ENCODE measurements at regions not wholly inside any gene's neighbourhood (a gene's known extent, or its start where the extent isn't known, plus 50 kb on each side); places are given as distances from the start of the nearest gene placed in this dataset.

GRCh38 chr12:94726236-94726835 lies 76.0 kb upstream of the TMCC3 start:
- no peaks in the 10 kb centered on the region for H3K79me2 ChIP-seq (ENCODE audit: low read length)
- no peak overlapping the region for H3K9ac ChIP-seq (ENCODE audit: low read length)
- peaks cover 3% of the 10 kb centered on the region for H3K4me1 ChIP-seq (ENCODE audit: low read length)
- no peak overlapping the region for H3K4me3 ChIP-seq (ENCODE audit: low read length)
- H3K27ac ChIP-seq (ENCODE audit: low read length) = no peak overlapping the region
- no peaks in the 10 kb centered on the region for H4K20me1 ChIP-seq (ENCODE audit: insufficient read depth, low read length)
- no peaks in the 10 kb centered on the region for H3K36me3 ChIP-seq (replicated peaks; ENCODE audit: insufficient read depth, low read length)
- no peaks in the 10 kb centered on the region for H3K9me2 ChIP-seq (replicated peaks; ENCODE audit: insufficient read depth, low read length)
- H2AFZ ChIP-seq (ENCODE audit: low read length) = no peak overlapping the region
- DNase-seq = no peak
- no peak for TF ChIP-seq EZH2 (optimal IDR thresholded peaks at IDR 0.05; ENCODE audit: low read depth, low read length)
- no peak for TF ChIP-seq CTCF (IDR thresholded peaks at IDR 0.05; ENCODE audit: low read length)
- no peaks in the 10 kb centered on the region for H3F3A ChIP-seq (ENCODE audit: insufficient read depth, low read length)
- no peak overlapping the region for H3K4me2 ChIP-seq (ENCODE audit: low read depth, low read length)
- no peaks in the 10 kb centered on the region for H3K9me3 ChIP-seq (replicated peaks; ENCODE audit: insufficient read depth, low read length)
- H3K27me3 ChIP-seq (replicated peaks; ENCODE audit: insufficient read depth, low read length) = no peaks in the 10 kb centered on the region

- no peaks in the 10 kb centered on the region for H4K20me1 ChIP-seq (ENCODE audit: insufficient read depth, low read length)
- no peak for DNase-seq
Observed at GRCh38 chr12:94725375-94726168, 75.2 kb upstream of the TMCC3 start.

GRCh38 chr12:94722664-94723063 lies 72.3 kb upstream of the TMCC3 start:
- Histone ChIP-seq H2AFZ (ENCODE audit: low read length) (no peak overlapping the region), H3K4me3 (ENCODE audit: low read length) (no peak overlapping the region), H3K27ac (ENCODE audit: low read length) (no peak overlapping the region), H3K9me2 (replicated peaks; ENCODE audit: insufficient read depth, low read length) (no peaks in the 10 kb centered on the region), H3K36me3 (replicated peaks; ENCODE audit: insufficient read depth, low read length) (no peaks in the 10 kb centered on the region), H3K4me2 (ENCODE audit: low read depth, low read length) (no peak overlapping the region), H3F3A (ENCODE audit: insufficient read depth, low read length) (no peaks in the 10 kb centered on the region; the same call in 1 of the 2 replicates), H3K9me3 (replicated peaks; ENCODE audit: insufficient read depth, low read length) (no peaks in the 10 kb centered on the region), H3K9ac (ENCODE audit: low read length) (no peak overlapping the region), H3K27me3 (replicated peaks; ENCODE audit: insufficient read depth, low read length) (no peaks in the 10 kb centered on the region), H4K20me1 (ENCODE audit: insufficient read depth, low read length) (no peaks in the 10 kb centered on the region), H3K79me2 (ENCODE audit: low read length) (no peaks in the 10 kb centered on the region), H3K4me1 (ENCODE audit: low read length) (peaks cover 10% of the 10 kb centered on the region)
- no peak for DNase-seq
- TF ChIP-seq EZH2 (optimal IDR thresholded peaks at IDR 0.05; ENCODE audit: low read depth, low read length) (no peak), CTCF (IDR thresholded peaks at IDR 0.05; ENCODE audit: low read length) (no peak), EZH2phosphoT487 (IDR thresholded peaks at IDR 0.05; ENCODE audit: low read length) (no peak)

More at GRCh38 chr12:94725375-94726168, 75.2 kb upstream of the TMCC3 start:
- Histone ChIP-seq H3F3A (ENCODE audit: insufficient read depth, low read length) (no peaks in the 10 kb centered on the region), H3K9me3 (replicated peaks; ENCODE audit: insufficient read depth, low read length) (no peaks in the 10 kb centered on the region), H3K36me3 (replicated peaks; ENCODE audit: insufficient read depth, low read length) (no peaks in the 10 kb centered on the region), H3K27ac (ENCODE audit: low read length) (no peak overlapping the region), H3K4me1 (ENCODE audit: low read length) (peaks cover 5% of the 10 kb centered on the region), H3K79me2 (ENCODE audit: low read length) (no peaks in the 10 kb centered on the region), H3K4me3 (ENCODE audit: low read length) (no peak overlapping the region), H3K4me2 (ENCODE audit: low read depth, low read length) (no peak overlapping the region), H3K27me3 (replicated peaks; ENCODE audit: insufficient read depth, low read length) (no peaks in the 10 kb centered on the region), H3K9me2 (replicated peaks; ENCODE audit: insufficient read depth, low read length) (no peaks in the 10 kb centered on the region), H3K9ac (ENCODE audit: low read length) (no peak overlapping the region), H2AFZ (ENCODE audit: low read length) (no peak overlapping the region)
- TF ChIP-seq CTCF (IDR thresholded peaks at IDR 0.05; ENCODE audit: low read length) (peak; percentile 27), EZH2phosphoT487 (IDR thresholded peaks at IDR 0.05; ENCODE audit: low read length) (no peak)
